ENCODE measurements at regions not wholly inside any gene's neighbourhood (a gene's known extent, or its start where the extent isn't known, plus 50 kb on each side); places are given as distances from the start of the nearest gene placed in this dataset.

- Histone ChIP-seq H3K4me3 (replicated peaks; ENCODE audit: insufficient read depth, low read length) (no peak overlapping the region), H3K27ac (replicated peaks) (no peak overlapping the region), H3K27me3 (ENCODE audit: insufficient read depth, poor library complexity, severe bottlenecking) (peaks cover 6% of the 10 kb centered on the region)
- no peak for TF ChIP-seq CTCF (IDR thresholded peaks at IDR 0.05; ENCODE audit: insufficient read depth, low read length)
- TF ChIP-seq SPI1 (IDR thresholded peaks at IDR 0.05; ENCODE audit: borderline replicate concordance, low read depth) = no peak
- no peak for TF ChIP-seq REST (IDR thresholded peaks at IDR 0.05; ENCODE audit: insufficient replicate concordance, low read depth)
- no peak for TF ChIP-seq POLR2AphosphoS5 (IDR thresholded peaks at IDR 0.05; ENCODE audit: low read depth)
- no peak for TF ChIP-seq GABPA (IDR thresholded peaks at IDR 0.05; ENCODE audit: low read depth)
- DNase-seq (ENCODE audit: low read depth in 1 of 2, low spot score in 1 of 2) = no peak
Measured at GRCh38 chr1:94316836-94317789, 79.7 kb upstream of the ARHGAP29 start.

GRCh38 chr1:94316183-94316582 lies 78.8 kb upstream of the ARHGAP29 start:
- Histone ChIP-seq H3K27ac (replicated peaks) (no peak overlapping the region), H3K27me3 (ENCODE audit: insufficient read depth, poor library complexity, severe bottlenecking) (no peaks in the 10 kb centered on the region), H3K4me3 (replicated peaks; ENCODE audit: insufficient read depth, low read length) (no peak overlapping the region)
- TF ChIP-seq SPI1 (IDR thresholded peaks at IDR 0.05; ENCODE audit: borderline replicate concordance, low read depth) = no peak
- no peak for TF ChIP-seq CTCF (IDR thresholded peaks at IDR 0.05; ENCODE audit: insufficient read depth, low read length)
- no peak for TF ChIP-seq REST (IDR thresholded peaks at IDR 0.05; ENCODE audit: insufficient replicate concordance, low read depth)
- no peak for TF ChIP-seq GABPA (IDR thresholded peaks at IDR 0.05; ENCODE audit: low read depth)
- TF ChIP-seq POLR2AphosphoS5 (IDR thresholded peaks at IDR 0.05; ENCODE audit: low read depth) = no peak
- DNase-seq (ENCODE audit: low read depth in 1 of 2, low spot score in 1 of 2) = no peak

- H3K4me3 ChIP-seq (replicated peaks; ENCODE audit: insufficient read depth, low read length) = no peak overlapping the region
- no peaks in the 10 kb centered on the region for H3K27me3 ChIP-seq (ENCODE audit: insufficient read depth, poor library complexity, severe bottlenecking)
- no peak for DNase-seq (ENCODE audit: low read depth in 1 of 2, low spot score in 1 of 2)
- TF ChIP-seq SPI1 (IDR thresholded peaks at IDR 0.05; ENCODE audit: borderline replicate concordance, low read depth) (no peak), GABPA (IDR thresholded peaks at IDR 0.05; ENCODE audit: low read depth) (no peak), REST (IDR thresholded peaks at IDR 0.05; ENCODE audit: insufficient replicate concordance, low read depth) (no peak), POLR2AphosphoS5 (IDR thresholded peaks at IDR 0.05; ENCODE audit: low read depth) (no peak), CTCF (IDR thresholded peaks at IDR 0.05; ENCODE audit: insufficient read depth, low read length) (no peak)
- no peak overlapping the region for H3K27ac ChIP-seq (replicated peaks)
Measured at GRCh38 chr1:94315552-94316116, 78.2 kb upstream of the ARHGAP29 start.

Data from HL-60 (cell line).